ENCODE measurements at regions not wholly inside any gene's neighbourhood (a gene's known extent, or its start where the extent isn't known, plus 50 kb on each side); places are given as distances from the start of the nearest gene placed in this dataset.

GRCh38 chr16:14002416-14002990 is 68.6 kb upstream of the MRTFB start:
- Histone ChIP-seq H3K9me3 (no peaks in the 10 kb centered on the region), H3K4me3 (no peak overlapping the region), H3K36me3 (ENCODE audit: low read depth) (no peaks in the 10 kb centered on the region), H3K4me1 (ENCODE audit: low read depth) (peaks cover 5% of the 10 kb centered on the region)
- no peak for TF ChIP-seq CTCF (IDR thresholded peaks at IDR 0.05)
- ATAC-seq (no peak), DNase-seq (no peak)
- intact Hi-C loops (cut with DNase I, micrococcal nuclease), result no loop called here

- intact Hi-C loops (cut with DNase I, micrococcal nuclease), result no loop called here
- Histone ChIP-seq H3K36me3 (ENCODE audit: low read depth) (no peaks in the 10 kb centered on the region), H3K4me1 (ENCODE audit: low read depth) (no peaks in the 10 kb centered on the region), H3K4me3 (no peak overlapping the region), H3K9me3 (no peaks in the 10 kb centered on the region)
- DNase-seq (peak; percentile 24 to 53 (median 33)), ATAC-seq (peak; percentile 63)
- TF ChIP-seq CTCF (IDR thresholded peaks at IDR 0.05), result no peak
Measured at GRCh38 chr16:14003074-14003570, 68.0 kb upstream of the MRTFB start.

GRCh38 chr16:14004031-14004728 is 66.9 kb upstream of the MRTFB start:
- no peak for TF ChIP-seq CTCF (IDR thresholded peaks at IDR 0.05)
- intact Hi-C loops (cut with DNase I, micrococcal nuclease), result no loop called here
- Histone ChIP-seq H3K36me3 (ENCODE audit: low read depth) (no peaks in the 10 kb centered on the region), H3K4me1 (ENCODE audit: low read depth) (no peaks in the 10 kb centered on the region), H3K4me3 (no peak overlapping the region), H3K9me3 (no peaks in the 10 kb centered on the region)
- DNase-seq (no peak), ATAC-seq (no peak)

- ATAC-seq (no peak), DNase-seq (no peak)
- no peak for TF ChIP-seq CTCF (IDR thresholded peaks at IDR 0.05)
- Histone ChIP-seq H3K36me3 (ENCODE audit: low read depth) (no peaks in the 10 kb centered on the region), H3K9me3 (no peaks in the 10 kb centered on the region), H3K4me3 (no peak overlapping the region), H3K4me1 (ENCODE audit: low read depth) (no peaks in the 10 kb centered on the region)
- intact Hi-C loops (cut with DNase I, micrococcal nuclease), result no loop called here
Measured at GRCh38 chr16:14004729-14005315, 66.3 kb upstream of the MRTFB start.

- intact Hi-C loops (cut with DNase I, micrococcal nuclease), result no loop called here
- no peak for DNase-seq
- no peak for TF ChIP-seq CTCF (IDR thresholded peaks at IDR 0.05)
- H3K36me3 ChIP-seq (ENCODE audit: low read depth), result no peaks in the 10 kb centered on the region
- ATAC-seq, result no peak
- H3K4me3 ChIP-seq, result no peak overlapping the region
- H3K9me3 ChIP-seq, result no peaks in the 10 kb centered on the region
- no peaks in the 10 kb centered on the region for H3K4me1 ChIP-seq (ENCODE audit: low read depth)
Measured at GRCh38 chr16:14005335-14005734, 65.8 kb upstream of the MRTFB start.
